ENCODE measurements at regions not wholly inside any gene's neighbourhood (a gene's known extent, or its start where the extent isn't known, plus 50 kb on each side); places are given as distances from the start of the nearest gene placed in this dataset.

GRCh38 chr3:174356596-174356995 is 502.5 kb upstream of the NAALADL2 start:
- TF ChIP-seq CTCF (conservative IDR thresholded peaks at IDR 0.05; ENCODE audit: low read length) (no peak), EZH2phosphoT487 (IDR thresholded peaks at IDR 0.05; ENCODE audit: borderline replicate concordance, low read depth, low read length) (no peak)
